GM23338 (cell line): ENCODE measurements at regions not wholly inside any gene's neighbourhood (a gene's known extent, or its start where the extent isn't known, plus 50 kb on each side); places are given as distances from the start of the nearest gene placed in this dataset.
"Not testable (repeated sequence)": the region's sequence is repeated elsewhere in the genome, so short reads cannot be mapped to it uniquely, and the experiment has no call there.

Experiments
- CREB1 ChIP-seq: fragments of 250-450 bp; sonication (Bioruptor Pico); IDR thresholded peaks from 2 replicates; pipeline ENCODE4 v1.5.0; 2020; ENCODE audit warnings: low read depth, mild to moderate bottlenecking, moderate library complexity
- CTCF ChIP-seq, 2 experiments: fragments of 200-600 bp in 1 of 2; sonication (generic) in 1 of 2; conservative IDR thresholded peaks; 2 replicates each; pipeline versions ENCODE4 v1.5.1 to v1.6.1; 2016 to 2017; ENCODE audit warnings: antibody characterized with exemption in 2 of 2, low read depth in 2 of 2, mild to moderate bottlenecking in 2 of 2, moderate library complexity in 1 of 2
- EZH2phosphoT487 ChIP-seq: fragments of 200-600 bp; sonication (generic); IDR thresholded peaks from one replicate; pipeline ENCODE4 v1.8.1; 2018; ENCODE audit warnings: antibody characterized with exemption; ENCODE audit not compliant: unreplicated experiment
- POLR2AphosphoS5 ChIP-seq: IDR thresholded peaks from 2 replicates; pipeline ENCODE4 v1.6.1; 2016; ENCODE audit warnings: antibody characterized with exemption, low read depth

GRCh38 chr9:41285744-41286143, 96.6 kb upstream of the ZNG1F start:
- TF ChIP-seq CREB1; CTCF (conservative IDR thresholded peaks at IDR 0.05; ENCODE audit: low read depth in 2 of 2); EZH2phosphoT487; POLR2AphosphoS5: not testable (repeated sequence)
